HL-60 (cell line): ENCODE measurements at regions not wholly inside any gene's neighbourhood (a gene's known extent, or its start where the extent isn't known, plus 50 kb on each side); places are given as distances from the start of the nearest gene placed in this dataset.

Experiments used
- DNase-seq, 2 experiments: peaks; one replicate each; pipeline ENCODE4 v3.0.0-alpha.2; 2010 to 2020; ENCODE audit warnings: low read depth in 1 of 2, low spot score in 1 of 2
- H3K27ac ChIP-seq: fragments of 250-450 bp; sonication (Bioruptor Pico); replicated peaks from 2 replicates; pipeline ENCODE4 v1.5.1; 2020; ENCODE audit warnings: mild to moderate bottlenecking, moderate library complexity
- H3K27me3 ChIP-seq: fragments of 250-450 bp; sonication (Bioruptor Pico); 2 replicates; pipeline ENCODE4 v1.5.1; 2021; ENCODE audit warnings: mild to moderate bottlenecking, moderate library complexity; ENCODE audit not compliant: insufficient read depth, poor library complexity, severe bottlenecking
- H3K4me3 ChIP-seq: replicated peaks from 2 replicates; pipeline ENCODE4 v1.5.1; 2011; ENCODE audit warnings: mild to moderate bottlenecking, control low read depth, low read length; ENCODE audit not compliant: insufficient read depth
- GABPA ChIP-seq: IDR thresholded peaks from 2 replicates; pipeline ENCODE4 v1.6.1; 2012; ENCODE audit warnings: low read depth
- POLR2AphosphoS5 ChIP-seq: IDR thresholded peaks from 2 replicates; pipeline ENCODE4 v1.6.1; 2012; ENCODE audit warnings: low read depth
- SPI1 ChIP-seq: IDR thresholded peaks from 2 replicates; pipeline ENCODE4 v1.6.1; 2012; ENCODE audit warnings: low read depth, mild to moderate bottlenecking, borderline replicate concordance
- TF ChIP-seq, protein P1 (sequence below): IDR thresholded peaks from 2 replicates; pipeline ENCODE4 v1.6.1; 2012; ENCODE audit warnings: low read depth; ENCODE audit not compliant: insufficient replicate concordance
- TF ChIP-seq, protein P2 (sequence below): IDR thresholded peaks from one replicate; pipeline ENCODE4 v1.5.1; 2011; ENCODE audit warnings: low read length, control low read depth, inconsistent platforms; ENCODE audit not compliant: insufficient read depth

DNA sequence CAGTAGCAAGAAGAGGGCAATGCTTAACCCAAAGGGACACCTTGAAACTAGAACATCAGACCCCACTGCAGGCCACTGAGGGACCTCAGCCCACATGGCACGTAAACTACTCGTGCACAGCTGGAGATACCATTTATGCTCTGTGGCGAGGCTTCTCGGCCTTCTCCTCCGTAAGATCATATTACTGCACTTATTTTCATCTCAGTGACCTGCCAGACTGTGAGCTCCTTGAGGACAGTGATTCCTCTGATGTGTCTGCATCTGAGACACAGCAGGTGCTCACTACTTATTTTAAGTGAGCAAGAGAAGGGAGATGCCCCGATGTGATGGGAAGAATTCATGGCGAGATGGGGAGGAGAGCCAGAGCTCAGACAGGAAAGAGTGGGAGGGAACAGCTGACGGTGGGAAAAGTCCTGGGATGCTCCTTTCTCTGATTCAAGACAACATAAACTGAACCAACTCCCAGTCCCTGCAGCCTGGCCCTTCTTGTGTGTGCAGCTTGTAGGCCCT lies 137.6 kb downstream of the RPLP1 start:
- no peaks in the 10 kb centered on the region for H3K27me3 ChIP-seq
- H3K4me3 ChIP-seq = no peak overlapping the region
- H3K27ac ChIP-seq = no peak overlapping the region
- DNase-seq = no peak
- TF ChIP-seq, protein P1, sequence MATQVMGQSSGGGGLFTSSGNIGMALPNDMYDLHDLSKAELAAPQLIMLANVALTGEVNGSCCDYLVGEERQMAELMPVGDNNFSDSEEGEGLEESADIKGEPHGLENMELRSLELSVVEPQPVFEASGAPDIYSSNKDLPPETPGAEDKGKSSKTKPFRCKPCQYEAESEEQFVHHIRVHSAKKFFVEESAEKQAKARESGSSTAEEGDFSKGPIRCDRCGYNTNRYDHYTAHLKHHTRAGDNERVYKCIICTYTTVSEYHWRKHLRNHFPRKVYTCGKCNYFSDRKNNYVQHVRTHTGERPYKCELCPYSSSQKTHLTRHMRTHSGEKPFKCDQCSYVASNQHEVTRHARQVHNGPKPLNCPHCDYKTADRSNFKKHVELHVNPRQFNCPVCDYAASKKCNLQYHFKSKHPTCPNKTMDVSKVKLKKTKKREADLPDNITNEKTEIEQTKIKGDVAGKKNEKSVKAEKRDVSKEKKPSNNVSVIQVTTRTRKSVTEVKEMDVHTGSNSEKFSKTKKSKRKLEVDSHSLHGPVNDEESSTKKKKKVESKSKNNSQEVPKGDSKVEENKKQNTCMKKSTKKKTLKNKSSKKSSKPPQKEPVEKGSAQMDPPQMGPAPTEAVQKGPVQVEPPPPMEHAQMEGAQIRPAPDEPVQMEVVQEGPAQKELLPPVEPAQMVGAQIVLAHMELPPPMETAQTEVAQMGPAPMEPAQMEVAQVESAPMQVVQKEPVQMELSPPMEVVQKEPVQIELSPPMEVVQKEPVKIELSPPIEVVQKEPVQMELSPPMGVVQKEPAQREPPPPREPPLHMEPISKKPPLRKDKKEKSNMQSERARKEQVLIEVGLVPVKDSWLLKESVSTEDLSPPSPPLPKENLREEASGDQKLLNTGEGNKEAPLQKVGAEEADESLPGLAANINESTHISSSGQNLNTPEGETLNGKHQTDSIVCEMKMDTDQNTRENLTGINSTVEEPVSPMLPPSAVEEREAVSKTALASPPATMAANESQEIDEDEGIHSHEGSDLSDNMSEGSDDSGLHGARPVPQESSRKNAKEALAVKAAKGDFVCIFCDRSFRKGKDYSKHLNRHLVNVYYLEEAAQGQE = no peak
- TF ChIP-seq SPI1 (no peak), GABPA (no peak), POLR2AphosphoS5 (no peak)
- TF ChIP-seq, protein P2, sequence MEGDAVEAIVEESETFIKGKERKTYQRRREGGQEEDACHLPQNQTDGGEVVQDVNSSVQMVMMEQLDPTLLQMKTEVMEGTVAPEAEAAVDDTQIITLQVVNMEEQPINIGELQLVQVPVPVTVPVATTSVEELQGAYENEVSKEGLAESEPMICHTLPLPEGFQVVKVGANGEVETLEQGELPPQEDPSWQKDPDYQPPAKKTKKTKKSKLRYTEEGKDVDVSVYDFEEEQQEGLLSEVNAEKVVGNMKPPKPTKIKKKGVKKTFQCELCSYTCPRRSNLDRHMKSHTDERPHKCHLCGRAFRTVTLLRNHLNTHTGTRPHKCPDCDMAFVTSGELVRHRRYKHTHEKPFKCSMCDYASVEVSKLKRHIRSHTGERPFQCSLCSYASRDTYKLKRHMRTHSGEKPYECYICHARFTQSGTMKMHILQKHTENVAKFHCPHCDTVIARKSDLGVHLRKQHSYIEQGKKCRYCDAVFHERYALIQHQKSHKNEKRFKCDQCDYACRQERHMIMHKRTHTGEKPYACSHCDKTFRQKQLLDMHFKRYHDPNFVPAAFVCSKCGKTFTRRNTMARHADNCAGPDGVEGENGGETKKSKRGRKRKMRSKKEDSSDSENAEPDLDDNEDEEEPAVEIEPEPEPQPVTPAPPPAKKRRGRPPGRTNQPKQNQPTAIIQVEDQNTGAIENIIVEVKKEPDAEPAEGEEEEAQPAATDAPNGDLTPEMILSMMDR = no peak

DNA sequence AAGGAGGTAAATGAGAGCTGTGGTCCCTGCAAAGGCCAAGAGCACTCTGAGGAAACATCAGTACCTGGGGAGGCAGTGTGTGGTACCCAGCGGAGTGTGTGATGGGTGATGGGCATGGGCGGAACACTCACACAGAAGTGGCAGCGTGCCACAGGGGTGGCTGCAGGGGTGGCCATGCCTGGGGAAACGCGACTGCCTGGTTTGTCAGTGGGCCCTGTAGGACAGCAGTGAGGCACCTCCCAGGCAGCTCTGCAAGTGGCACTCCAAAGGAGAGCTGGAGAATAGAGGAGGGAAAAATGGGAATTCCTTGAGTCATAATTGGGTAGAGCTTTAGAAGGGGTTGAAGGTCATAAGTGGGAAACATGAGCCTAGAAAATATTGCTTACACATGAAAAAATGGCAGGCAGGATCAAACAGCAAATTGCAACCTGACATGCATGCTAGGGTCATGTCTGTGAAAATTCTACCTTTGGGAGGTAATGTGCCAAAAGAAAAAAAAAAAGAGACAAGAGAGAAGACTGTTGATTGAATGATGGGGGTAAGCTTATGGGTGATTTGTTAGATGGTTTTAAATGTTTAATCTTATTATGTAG lies 138.4 kb downstream of the RPLP1 start:
- H3K27ac ChIP-seq = no peak overlapping the region
- no peak overlapping the region for H3K4me3 ChIP-seq
- TF ChIP-seq GABPA (no peak), POLR2AphosphoS5 (no peak), SPI1 (no peak)
- TF ChIP-seq, protein P1 = no peak
- TF ChIP-seq, protein P2 = no peak
- DNase-seq = no peak
- H3K27me3 ChIP-seq = no peaks in the 10 kb centered on the region

DNA sequence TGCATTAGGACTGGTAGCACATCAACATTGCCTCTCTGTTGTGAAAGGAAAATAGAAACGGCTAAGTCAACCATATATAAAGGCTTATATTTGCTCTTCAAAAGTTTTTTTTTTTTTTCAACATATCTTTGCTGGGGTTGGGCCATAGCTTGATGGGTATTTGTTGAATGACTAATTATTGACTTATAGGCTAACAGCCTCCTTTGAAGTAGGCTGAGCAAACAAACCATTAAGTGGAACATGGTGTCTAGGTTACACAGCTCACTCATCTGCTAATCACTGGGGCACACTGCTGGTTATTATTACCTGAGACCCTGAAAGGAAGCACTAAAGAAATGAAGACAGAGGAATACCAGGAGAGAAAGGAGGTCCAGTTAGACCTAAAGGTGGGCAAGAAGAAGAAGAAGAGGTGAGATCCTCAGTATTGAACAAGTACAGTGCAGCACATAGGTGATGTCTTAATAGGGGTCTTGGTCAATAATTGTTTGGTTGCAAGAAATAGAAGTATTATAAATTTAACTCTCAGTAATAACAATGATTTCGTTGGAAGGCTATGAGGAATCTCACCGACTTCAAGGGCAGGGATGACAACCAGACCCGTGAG lies 139.4 kb downstream of the RPLP1 start:
- Histone ChIP-seq H3K27me3 (no peaks in the 10 kb centered on the region), H3K4me3 (no peak overlapping the region), H3K27ac (no peak overlapping the region)
- TF ChIP-seq SPI1 (no peak), GABPA (no peak), POLR2AphosphoS5 (no peak)
- TF ChIP-seq, protein P1 = no peak
- TF ChIP-seq, protein P2 = no peak
- DNase-seq = no peak
